GM23338 (cell line): ENCODE measurements at regions not wholly inside any gene's neighbourhood (a gene's known extent, or its start where the extent isn't known, plus 50 kb on each side); places are given as distances from the start of the nearest gene placed in this dataset.

Experiments
- ATAC-seq: fragments of 200-7000 bp; cut with Tn5 transposase; 3 replicates; pipeline ENCODE4 v1.9.1; 2020
- DNase-seq: peaks from one replicate; pipeline ENCODE4 v3.0.0-alpha.2; 2015; ENCODE audit warnings: low spot score
- H2AFZ ChIP-seq: fragments of 200-600 bp; sonication (generic); 2 replicates; pipeline ENCODE4 v1.8.0; 2016; ENCODE audit warnings: antibody characterized with exemption, mild to moderate bottlenecking, moderate library complexity
- H3F3A ChIP-seq: fragments of 200-600 bp; sonication (generic); replicated peaks from 2 replicates; pipeline ENCODE4 v1.8.0; 2017; ENCODE audit warnings: antibody characterized with exemption, mixed run types, low read depth
- H3K27ac ChIP-seq: fragments of 200-600 bp; sonication (generic); 2 replicates; pipeline ENCODE4 v1.6.1; 2016; ENCODE audit warnings: low read depth
- H3K27me3 ChIP-seq: fragments of 200-600 bp; sonication (generic); 2 replicates; pipeline ENCODE4 v1.8.0; 2016; ENCODE audit warnings: mild to moderate bottlenecking, mixed run types, moderate library complexity; ENCODE audit not compliant: insufficient read depth
- H3K36me3 ChIP-seq: fragments of 200-600 bp; sonication (generic); 2 replicates; pipeline ENCODE4 v1.8.0; 2016; ENCODE audit warnings: mild to moderate bottlenecking; ENCODE audit not compliant: insufficient read depth
- H3K4me1 ChIP-seq: fragments of 200-600 bp; sonication (generic); 2 replicates; pipeline ENCODE4 v1.8.0; 2016; ENCODE audit warnings: mild to moderate bottlenecking, moderate library complexity; ENCODE audit not compliant: insufficient read depth
- H3K4me2 ChIP-seq: fragments of 200-600 bp; sonication (generic); 2 replicates; pipeline ENCODE4 v1.7.1; 2017; ENCODE audit warnings: mixed run types
- H3K4me3 ChIP-seq: fragments of 200-600 bp; sonication (generic); 2 replicates; pipeline ENCODE4 v1.6.1; 2016; ENCODE audit warnings: mixed run types
- H3K79me2 ChIP-seq: fragments of 200-600 bp; sonication (generic); replicated peaks from 2 replicates; pipeline ENCODE4 v1.8.0; 2017; ENCODE audit warnings: mild to moderate bottlenecking; ENCODE audit not compliant: insufficient read depth
- H3K9me2 ChIP-seq: fragments of 200-600 bp; sonication (generic); 2 replicates; pipeline ENCODE4 v1.8.0; 2017; ENCODE audit not compliant: insufficient read depth
- H4K20me1 ChIP-seq: fragments of 200-600 bp; sonication (generic); replicated peaks from 2 replicates; pipeline ENCODE4 v1.8.0; 2017; ENCODE audit warnings: mild to moderate bottlenecking; ENCODE audit not compliant: insufficient read depth
- H3K27ac Mint-ChIP-seq: 2 replicates; pipeline ENCODE4 v1.8.0; 2020; ENCODE audit warnings: inconsistent platforms, mild to moderate bottlenecking, moderate library complexity, mixed read lengths
- H3K27me3 Mint-ChIP-seq: 3 replicates; pipeline ENCODE4 v1.8.0; 2022; ENCODE audit warnings: low read depth, mild to moderate bottlenecking, moderate library complexity, mixed read lengths, inconsistent platforms; ENCODE audit not compliant: insufficient read depth, poor library complexity
- H3K36me3 Mint-ChIP-seq: 3 replicates; pipeline ENCODE4 v1.8.0; 2021; ENCODE audit warnings: low read depth, mild to moderate bottlenecking, inconsistent platforms, moderate library complexity, mixed read lengths
- H3K4me1 Mint-ChIP-seq: 3 replicates; pipeline ENCODE4 v1.8.0; 2020; ENCODE audit warnings: mild to moderate bottlenecking, inconsistent platforms, mixed read lengths
- H3K4me3 Mint-ChIP-seq: 3 replicates; pipeline ENCODE4 v1.8.0; 2021; ENCODE audit warnings: moderate library complexity, mild to moderate bottlenecking, inconsistent platforms, mixed read lengths
- H3K9me3 Mint-ChIP-seq: 3 replicates; pipeline ENCODE4 v1.8.0; 2020; ENCODE audit warnings: moderate library complexity, mild to moderate bottlenecking, inconsistent platforms, mixed read lengths
- CREB1 ChIP-seq: fragments of 250-450 bp; sonication (Bioruptor Pico); IDR thresholded peaks from 2 replicates; pipeline ENCODE4 v1.5.0; 2020; ENCODE audit warnings: low read depth, mild to moderate bottlenecking, moderate library complexity
- EZH2 ChIP-seq: fragments of 200-600 bp; sonication (generic); IDR thresholded peaks from one replicate; pipeline ENCODE4 v1.8.0; 2017; ENCODE audit warnings: antibody characterized with exemption, mild to moderate bottlenecking, low read depth; ENCODE audit not compliant: unreplicated experiment
- EZH2phosphoT487 ChIP-seq: fragments of 200-600 bp; sonication (generic); IDR thresholded peaks from one replicate; pipeline ENCODE4 v1.8.1; 2018; ENCODE audit warnings: antibody characterized with exemption; ENCODE audit not compliant: unreplicated experiment
- JUNB ChIP-seq: IDR thresholded peaks from one replicate; pipeline ENCODE4 v1.6.1; 2016; ENCODE audit warnings: antibody characterized with exemption; ENCODE audit not compliant: unreplicated experiment
- NANOG ChIP-seq: IDR thresholded peaks from 2 replicates; pipeline ENCODE4 v1.6.1; 2016; ENCODE audit warnings: antibody characterized with exemption, borderline replicate concordance
- POLR2AphosphoS5 ChIP-seq: IDR thresholded peaks from 2 replicates; pipeline ENCODE4 v1.6.1; 2016; ENCODE audit warnings: antibody characterized with exemption, low read depth
- STAT1 ChIP-seq: IDR thresholded peaks from one replicate; pipeline ENCODE4 v1.6.1; 2016; ENCODE audit warnings: antibody characterized with exemption; ENCODE audit not compliant: unreplicated experiment
- ZNF114 ChIP-seq: fragments of 250-450 bp; sonication (Bioruptor Pico); IDR thresholded peaks from 2 replicates; pipeline ENCODE4 v1.5.0; 2020; ENCODE audit warnings: mild to moderate bottlenecking, moderate library complexity
- ZNF331 ChIP-seq: fragments of 250-450 bp; sonication (Bioruptor Pico); IDR thresholded peaks from 2 replicates; pipeline ENCODE4 v1.5.0; 2020; ENCODE audit warnings: low read depth, mild to moderate bottlenecking, moderate library complexity
- TF ChIP-seq, protein P1 (sequence below), 2 experiments: fragments of 200-600 bp in 1 of 2; sonication (generic) in 1 of 2; conservative IDR thresholded peaks; 2 replicates each; pipeline versions ENCODE4 v1.5.1 to v1.6.1; 2016 to 2017; ENCODE audit warnings: antibody characterized with exemption in 2 of 2, low read depth in 2 of 2, mild to moderate bottlenecking in 2 of 2, moderate library complexity in 1 of 2
- TF ChIP-seq, protein P2 (sequence below): IDR thresholded peaks from one replicate; pipeline ENCODE4 v1.6.1; 2018; ENCODE audit warnings: antibody characterized with exemption; ENCODE audit not compliant: unreplicated experiment
- TF ChIP-seq, protein P3 (sequence below): IDR thresholded peaks from 2 replicates; pipeline ENCODE4 v1.6.1; 2016; ENCODE audit warnings: antibody characterized with exemption
- TF ChIP-seq, protein P4 (sequence below): fragments of 250-450 bp; sonication (Bioruptor Pico); IDR thresholded peaks from 2 replicates; pipeline ENCODE4 v1.5.0; 2020; ENCODE audit warnings: mild to moderate bottlenecking, moderate library complexity

DNA sequence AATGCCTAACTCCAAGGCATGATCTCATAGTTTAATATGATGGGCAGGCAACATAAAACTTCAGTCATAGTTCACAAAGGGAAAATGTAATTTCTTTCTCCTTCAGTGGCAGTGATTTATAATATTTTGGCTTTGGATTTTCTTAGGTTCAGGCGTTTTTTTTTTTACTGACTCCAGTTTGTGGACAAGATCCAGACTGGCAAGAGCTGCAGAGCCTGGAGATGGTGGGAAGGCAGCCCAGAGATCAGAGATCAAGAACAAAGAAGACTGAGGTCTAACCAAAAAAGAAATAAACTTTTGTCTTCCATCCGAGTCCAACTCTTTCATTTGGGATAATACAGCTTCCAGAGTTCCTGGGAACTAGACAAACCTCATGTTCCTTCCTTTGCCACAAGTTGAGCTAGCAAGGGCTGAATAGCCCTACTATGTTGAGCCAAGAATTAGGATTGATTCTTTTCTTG lies 215.3 kb upstream of the SETBP1 start:
- Histone ChIP-seq H3K4me1 (no peaks in the 10 kb centered on the region), H3K79me2 (no peaks in the 10 kb centered on the region), H3K27me3 (no peaks in the 10 kb centered on the region), H3K36me3 (no peaks in the 10 kb centered on the region), H3K9me2 (peaks cover 13% of the 10 kb centered on the region; the same call in 1 of the 2 replicates), H3K4me3 (no peak overlapping the region), H3F3A (no peaks in the 10 kb centered on the region), H2AFZ (no peak overlapping the region), H3K4me2 (no peak overlapping the region), H4K20me1 (no peaks in the 10 kb centered on the region), H3K27ac (no peak overlapping the region)
- Mint-ChIP-seq H3K27me3 (peaks cover 4% of the 10 kb centered on the region), H3K4me1 (no peaks in the 10 kb centered on the region), H3K4me3 (no peak overlapping the region), H3K27ac (no peak overlapping the region), H3K36me3 (no peaks in the 10 kb centered on the region), H3K9me3 (no peaks in the 10 kb centered on the region)
- DNase-seq (no peak), ATAC-seq (no peak)
- TF ChIP-seq JUNB (no peak), POLR2AphosphoS5 (no peak), EZH2 (no peak), STAT1 (no peak), CREB1 (CRISPR knock-in tag) (no peak), ZNF114 (CRISPR knock-in tag) (no peak), EZH2phosphoT487 (no peak), ZNF331 (CRISPR knock-in tag) (no peak), NANOG (no peak)
- TF ChIP-seq, protein P1, sequence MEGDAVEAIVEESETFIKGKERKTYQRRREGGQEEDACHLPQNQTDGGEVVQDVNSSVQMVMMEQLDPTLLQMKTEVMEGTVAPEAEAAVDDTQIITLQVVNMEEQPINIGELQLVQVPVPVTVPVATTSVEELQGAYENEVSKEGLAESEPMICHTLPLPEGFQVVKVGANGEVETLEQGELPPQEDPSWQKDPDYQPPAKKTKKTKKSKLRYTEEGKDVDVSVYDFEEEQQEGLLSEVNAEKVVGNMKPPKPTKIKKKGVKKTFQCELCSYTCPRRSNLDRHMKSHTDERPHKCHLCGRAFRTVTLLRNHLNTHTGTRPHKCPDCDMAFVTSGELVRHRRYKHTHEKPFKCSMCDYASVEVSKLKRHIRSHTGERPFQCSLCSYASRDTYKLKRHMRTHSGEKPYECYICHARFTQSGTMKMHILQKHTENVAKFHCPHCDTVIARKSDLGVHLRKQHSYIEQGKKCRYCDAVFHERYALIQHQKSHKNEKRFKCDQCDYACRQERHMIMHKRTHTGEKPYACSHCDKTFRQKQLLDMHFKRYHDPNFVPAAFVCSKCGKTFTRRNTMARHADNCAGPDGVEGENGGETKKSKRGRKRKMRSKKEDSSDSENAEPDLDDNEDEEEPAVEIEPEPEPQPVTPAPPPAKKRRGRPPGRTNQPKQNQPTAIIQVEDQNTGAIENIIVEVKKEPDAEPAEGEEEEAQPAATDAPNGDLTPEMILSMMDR (conservative IDR thresholded peaks at IDR 0.05; ENCODE audit: low read depth in 2 of 2) = no peak
- TF ChIP-seq, protein P2, sequence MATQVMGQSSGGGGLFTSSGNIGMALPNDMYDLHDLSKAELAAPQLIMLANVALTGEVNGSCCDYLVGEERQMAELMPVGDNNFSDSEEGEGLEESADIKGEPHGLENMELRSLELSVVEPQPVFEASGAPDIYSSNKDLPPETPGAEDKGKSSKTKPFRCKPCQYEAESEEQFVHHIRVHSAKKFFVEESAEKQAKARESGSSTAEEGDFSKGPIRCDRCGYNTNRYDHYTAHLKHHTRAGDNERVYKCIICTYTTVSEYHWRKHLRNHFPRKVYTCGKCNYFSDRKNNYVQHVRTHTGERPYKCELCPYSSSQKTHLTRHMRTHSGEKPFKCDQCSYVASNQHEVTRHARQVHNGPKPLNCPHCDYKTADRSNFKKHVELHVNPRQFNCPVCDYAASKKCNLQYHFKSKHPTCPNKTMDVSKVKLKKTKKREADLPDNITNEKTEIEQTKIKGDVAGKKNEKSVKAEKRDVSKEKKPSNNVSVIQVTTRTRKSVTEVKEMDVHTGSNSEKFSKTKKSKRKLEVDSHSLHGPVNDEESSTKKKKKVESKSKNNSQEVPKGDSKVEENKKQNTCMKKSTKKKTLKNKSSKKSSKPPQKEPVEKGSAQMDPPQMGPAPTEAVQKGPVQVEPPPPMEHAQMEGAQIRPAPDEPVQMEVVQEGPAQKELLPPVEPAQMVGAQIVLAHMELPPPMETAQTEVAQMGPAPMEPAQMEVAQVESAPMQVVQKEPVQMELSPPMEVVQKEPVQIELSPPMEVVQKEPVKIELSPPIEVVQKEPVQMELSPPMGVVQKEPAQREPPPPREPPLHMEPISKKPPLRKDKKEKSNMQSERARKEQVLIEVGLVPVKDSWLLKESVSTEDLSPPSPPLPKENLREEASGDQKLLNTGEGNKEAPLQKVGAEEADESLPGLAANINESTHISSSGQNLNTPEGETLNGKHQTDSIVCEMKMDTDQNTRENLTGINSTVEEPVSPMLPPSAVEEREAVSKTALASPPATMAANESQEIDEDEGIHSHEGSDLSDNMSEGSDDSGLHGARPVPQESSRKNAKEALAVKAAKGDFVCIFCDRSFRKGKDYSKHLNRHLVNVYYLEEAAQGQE = no peak
- TF ChIP-seq, protein P3, sequence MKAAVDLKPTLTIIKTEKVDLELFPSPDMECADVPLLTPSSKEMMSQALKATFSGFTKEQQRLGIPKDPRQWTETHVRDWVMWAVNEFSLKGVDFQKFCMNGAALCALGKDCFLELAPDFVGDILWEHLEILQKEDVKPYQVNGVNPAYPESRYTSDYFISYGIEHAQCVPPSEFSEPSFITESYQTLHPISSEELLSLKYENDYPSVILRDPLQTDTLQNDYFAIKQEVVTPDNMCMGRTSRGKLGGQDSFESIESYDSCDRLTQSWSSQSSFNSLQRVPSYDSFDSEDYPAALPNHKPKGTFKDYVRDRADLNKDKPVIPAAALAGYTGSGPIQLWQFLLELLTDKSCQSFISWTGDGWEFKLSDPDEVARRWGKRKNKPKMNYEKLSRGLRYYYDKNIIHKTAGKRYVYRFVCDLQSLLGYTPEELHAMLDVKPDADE = no peak
- TF ChIP-seq, protein P4, sequence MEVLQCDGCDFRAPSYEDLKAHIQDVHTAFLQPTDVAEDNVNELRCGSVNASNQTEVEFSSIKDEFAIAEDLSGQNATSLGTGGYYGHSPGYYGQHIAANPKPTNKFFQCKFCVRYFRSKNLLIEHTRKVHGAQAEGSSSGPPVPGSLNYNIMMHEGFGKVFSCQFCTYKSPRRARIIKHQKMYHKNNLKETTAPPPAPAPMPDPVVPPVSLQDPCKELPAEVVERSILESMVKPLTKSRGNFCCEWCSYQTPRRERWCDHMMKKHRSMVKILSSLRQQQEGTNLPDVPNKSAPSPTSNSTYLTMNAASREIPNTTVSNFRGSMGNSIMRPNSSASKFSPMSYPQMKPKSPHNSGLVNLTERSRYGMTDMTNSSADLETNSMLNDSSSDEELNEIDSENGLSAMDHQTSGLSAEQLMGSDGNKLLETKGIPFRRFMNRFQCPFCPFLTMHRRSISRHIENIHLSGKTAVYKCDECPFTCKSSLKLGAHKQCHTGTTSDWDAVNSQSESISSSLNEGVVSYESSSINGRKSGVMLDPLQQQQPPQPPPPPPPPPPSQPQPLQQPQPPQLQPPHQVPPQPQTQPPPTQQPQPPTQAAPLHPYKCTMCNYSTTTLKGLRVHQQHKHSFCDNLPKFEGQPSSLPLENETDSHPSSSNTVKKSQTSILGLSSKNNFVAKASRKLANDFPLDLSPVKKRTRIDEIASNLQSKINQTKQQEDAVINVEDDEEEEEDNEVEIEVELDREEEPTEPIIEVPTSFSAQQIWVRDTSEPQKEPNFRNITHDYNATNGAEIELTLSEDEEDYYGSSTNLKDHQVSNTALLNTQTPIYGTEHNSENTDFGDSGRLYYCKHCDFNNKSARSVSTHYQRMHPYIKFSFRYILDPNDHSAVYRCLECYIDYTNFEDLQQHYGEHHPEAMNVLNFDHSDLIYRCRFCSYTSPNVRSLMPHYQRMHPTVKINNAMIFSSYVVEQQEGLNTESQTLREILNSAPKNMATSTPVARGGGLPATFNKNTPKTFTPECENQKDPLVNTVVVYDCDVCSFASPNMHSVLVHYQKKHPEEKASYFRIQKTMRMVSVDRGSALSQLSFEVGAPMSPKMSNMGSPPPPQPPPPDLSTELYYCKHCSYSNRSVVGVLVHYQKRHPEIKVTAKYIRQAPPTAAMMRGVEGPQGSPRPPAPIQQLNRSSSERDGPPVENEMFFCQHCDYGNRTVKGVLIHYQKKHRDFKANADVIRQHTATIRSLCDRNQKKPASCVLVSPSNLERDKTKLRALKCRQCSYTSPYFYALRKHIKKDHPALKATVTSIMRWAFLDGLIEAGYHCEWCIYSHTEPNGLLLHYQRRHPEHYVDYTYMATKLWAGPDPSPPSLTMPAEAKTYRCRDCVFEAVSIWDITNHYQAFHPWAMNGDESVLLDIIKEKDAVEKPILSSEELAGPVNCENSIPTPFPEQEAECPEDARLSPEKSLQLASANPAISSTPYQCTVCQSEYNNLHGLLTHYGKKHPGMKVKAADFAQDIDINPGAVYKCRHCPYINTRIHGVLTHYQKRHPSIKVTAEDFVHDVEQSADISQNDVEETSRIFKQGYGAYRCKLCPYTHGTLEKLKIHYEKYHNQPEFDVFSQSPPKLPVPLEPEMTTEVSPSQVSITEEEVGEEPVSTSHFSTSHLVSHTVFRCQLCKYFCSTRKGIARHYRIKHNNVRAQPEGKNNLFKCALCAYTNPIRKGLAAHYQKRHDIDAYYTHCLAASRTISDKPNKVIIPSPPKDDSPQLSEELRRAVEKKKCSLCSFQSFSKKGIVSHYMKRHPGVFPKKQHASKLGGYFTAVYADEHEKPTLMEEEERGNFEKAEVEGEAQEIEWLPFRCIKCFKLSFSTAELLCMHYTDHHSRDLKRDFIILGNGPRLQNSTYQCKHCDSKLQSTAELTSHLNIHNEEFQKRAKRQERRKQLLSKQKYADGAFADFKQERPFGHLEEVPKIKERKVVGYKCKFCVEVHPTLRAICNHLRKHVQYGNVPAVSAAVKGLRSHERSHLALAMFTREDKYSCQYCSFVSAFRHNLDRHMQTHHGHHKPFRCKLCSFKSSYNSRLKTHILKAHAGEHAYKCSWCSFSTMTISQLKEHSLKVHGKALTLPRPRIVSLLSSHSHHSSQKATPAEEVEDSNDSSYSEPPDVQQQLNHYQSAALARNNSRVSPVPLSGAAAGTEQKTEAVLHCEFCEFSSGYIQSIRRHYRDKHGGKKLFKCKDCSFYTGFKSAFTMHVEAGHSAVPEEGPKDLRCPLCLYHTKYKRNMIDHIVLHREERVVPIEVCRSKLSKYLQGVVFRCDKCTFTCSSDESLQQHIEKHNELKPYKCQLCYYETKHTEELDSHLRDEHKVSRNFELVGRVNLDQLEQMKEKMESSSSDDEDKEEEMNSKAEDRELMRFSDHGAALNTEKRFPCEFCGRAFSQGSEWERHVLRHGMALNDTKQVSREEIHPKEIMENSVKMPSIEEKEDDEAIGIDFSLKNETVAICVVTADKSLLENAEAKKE = no peak
